Transverse colon (tissue), 4 donors: ENCODE measurements at regions not wholly inside any gene's neighbourhood (a gene's known extent, or its start where the extent isn't known, plus 50 kb on each side); places are given as distances from the start of the nearest gene placed in this dataset.

Source experiments
- CTCF ChIP-seq, 5 experiments: fragments of 200-600 bp in 3 of 5; fragments of 450-650 bp in 2 of 5; sonication (generic) in 3 of 5; IDR thresholded peaks; 1 replicate in 2 of 5; 2 replicates in 3 of 5; pipeline ENCODE4 v1.5.1; 2016 to 2017; ENCODE audit warnings: antibody characterized with exemption in 5 of 5, inconsistent platforms in 3 of 5, mild to moderate bottlenecking in 2 of 5, moderate library complexity in 1 of 5
- POLR2A ChIP-seq: fragments of 450-650 bp; IDR thresholded peaks from one replicate; pipeline ENCODE4 v1.6.1; 2016; ENCODE audit warnings: antibody characterized with exemption, mild to moderate bottlenecking, moderate library complexity
- POLR2AphosphoS5 ChIP-seq, 3 donors: sonication (generic); formaldehyde crosslinking; IDR thresholded peaks; one replicate each; pipeline ENCODE4 v1.6.1; 2016; ENCODE audit warnings: antibody characterized with exemption in 3 of 3

GRCh38 chr12:20967756-20968155 is 157.3 kb downstream of the SLCO1B3 start:
- no peak for TF ChIP-seq CTCF (IDR thresholded peaks at IDR 0.05)
- TF ChIP-seq POLR2A, result no peak
- no peak for TF ChIP-seq POLR2AphosphoS5 (IDR thresholded peaks at IDR 0.05)
